OCI-LY7 (cell line): ENCODE measurements at regions not wholly inside any gene's neighbourhood (a gene's known extent, or its start where the extent isn't known, plus 50 kb on each side); places are given as distances from the start of the nearest gene placed in this dataset.

ENCODE experiments used
- BruUV-seq: library from RNA; stranded (reverse); fragments of 400-500 nt; replicated peaks from 2 replicates; lab custom pipeline; 2021; lab: Mats Ljungman, UMichigan
- CTCF ChIA-PET: fragments of 300-600 bp; sonication (Branson Sonifier 250); formaldehyde crosslinking; loops from one replicate; lab custom pipeline; 2022; ENCODE audit warnings: antibody characterized with exemption; ENCODE audit not compliant: unreplicated experiment; lab: Charles Lee
- POLR2A ChIA-PET: fragments of 300-600 bp; sonication (Branson Sonifier 250); formaldehyde crosslinking; loops from one replicate; lab custom pipeline; 2022; ENCODE audit warnings: antibody characterized with exemption; lab: Charles Lee
- DNase-seq: peaks from one replicate; pipeline ENCODE4 v3.0.0-alpha.2; 2015; ENCODE audit warnings: low spot score
- H2AFZ ChIP-seq: fragments of 200-600 bp; sonication (generic), shearing (Covaris generic); 2 replicates; pipeline ENCODE4 v1.6.1; 2014; ENCODE audit warnings: mild to moderate bottlenecking, antibody characterized with exemption, low read length, moderate library complexity
- H3K27ac ChIP-seq: fragments of 200-600 bp; sonication (generic); 2 replicates; pipeline ENCODE4 v1.5.1; 2014; ENCODE audit warnings: mixed run types, low read depth, mild to moderate bottlenecking, moderate library complexity, low read length, inconsistent platforms; ENCODE audit not compliant: poor library complexity, severe bottlenecking
- H3K36me3 ChIP-seq: fragments of 200-600 bp; sonication (generic); 2 replicates; pipeline ENCODE4 v1.6.1; 2014; ENCODE audit warnings: mild to moderate bottlenecking, antibody characterized with exemption, low read length, moderate library complexity, mixed read lengths; ENCODE audit not compliant: insufficient read depth
- H3K4me1 ChIP-seq: fragments of 200-600 bp; sonication (generic); 2 replicates; pipeline ENCODE4 v1.5.1; 2014; ENCODE audit warnings: mild to moderate bottlenecking, low read length; ENCODE audit not compliant: insufficient read depth, poor library complexity, severe bottlenecking
- H3K4me2 ChIP-seq: fragments of 200-600 bp; sonication (generic); 2 replicates; pipeline ENCODE4 v1.6.1; 2014; ENCODE audit warnings: mild to moderate bottlenecking, low read length
- H3K4me3 ChIP-seq: fragments of 200-600 bp; sonication (generic); 2 replicates; pipeline ENCODE4 v1.5.1; 2014; ENCODE audit warnings: mild to moderate bottlenecking, low read depth, low read length; ENCODE audit not compliant: poor library complexity, severe bottlenecking
- H3K79me2 ChIP-seq: fragments of 200-600 bp; sonication (generic); 2 replicates; pipeline ENCODE4 v1.6.1; 2016; ENCODE audit warnings: low read depth, mild to moderate bottlenecking, low read length, moderate library complexity, mixed read lengths; ENCODE audit not compliant: insufficient read depth
- H3K9me2 ChIP-seq: fragments of 200-600 bp; sonication (generic); 2 replicates; pipeline ENCODE4 v1.6.1; 2016; ENCODE audit warnings: mild to moderate bottlenecking, low read length, mixed read lengths; ENCODE audit not compliant: insufficient read depth
- H3K9me3 ChIP-seq: fragments of 200-600 bp; sonication (generic); 2 replicates; pipeline ENCODE4 v1.6.1; 2014; ENCODE audit warnings: mild to moderate bottlenecking, mixed run types, low read length, mixed read lengths
- H4K20me1 ChIP-seq: fragments of 200-600 bp; sonication (generic); 2 replicates; pipeline ENCODE4 v1.6.1; 2014; ENCODE audit warnings: mild to moderate bottlenecking, antibody characterized with exemption, low read length, moderate library complexity, mixed read lengths; ENCODE audit not compliant: insufficient read depth
- EZH2phosphoT487 ChIP-seq: fragments of 200-600 bp; sonication (generic); IDR thresholded peaks from 2 replicates; pipeline ENCODE4 v1.6.1; 2018; ENCODE audit warnings: low read depth, borderline replicate concordance, mild to moderate bottlenecking, mixed run types, antibody characterized with exemption, low read length, moderate library complexity, mixed read lengths
- intact Hi-C: fragments of 100-400 bp; cut with micrococcal nuclease; formaldehyde crosslinking; loops from one replicate; pipeline ENCODE4 v1.10.0; 2022; ENCODE audit not compliant: unreplicated experiment
- TF ChIP-seq, protein P1 (sequence below): fragments of 200-600 bp; sonication (generic); conservative IDR thresholded peaks from 2 replicates; pipeline ENCODE4 v1.5.1; 2014; ENCODE audit warnings: mild to moderate bottlenecking, antibody characterized with exemption, low read length, moderate library complexity, mixed read lengths

DNA sequence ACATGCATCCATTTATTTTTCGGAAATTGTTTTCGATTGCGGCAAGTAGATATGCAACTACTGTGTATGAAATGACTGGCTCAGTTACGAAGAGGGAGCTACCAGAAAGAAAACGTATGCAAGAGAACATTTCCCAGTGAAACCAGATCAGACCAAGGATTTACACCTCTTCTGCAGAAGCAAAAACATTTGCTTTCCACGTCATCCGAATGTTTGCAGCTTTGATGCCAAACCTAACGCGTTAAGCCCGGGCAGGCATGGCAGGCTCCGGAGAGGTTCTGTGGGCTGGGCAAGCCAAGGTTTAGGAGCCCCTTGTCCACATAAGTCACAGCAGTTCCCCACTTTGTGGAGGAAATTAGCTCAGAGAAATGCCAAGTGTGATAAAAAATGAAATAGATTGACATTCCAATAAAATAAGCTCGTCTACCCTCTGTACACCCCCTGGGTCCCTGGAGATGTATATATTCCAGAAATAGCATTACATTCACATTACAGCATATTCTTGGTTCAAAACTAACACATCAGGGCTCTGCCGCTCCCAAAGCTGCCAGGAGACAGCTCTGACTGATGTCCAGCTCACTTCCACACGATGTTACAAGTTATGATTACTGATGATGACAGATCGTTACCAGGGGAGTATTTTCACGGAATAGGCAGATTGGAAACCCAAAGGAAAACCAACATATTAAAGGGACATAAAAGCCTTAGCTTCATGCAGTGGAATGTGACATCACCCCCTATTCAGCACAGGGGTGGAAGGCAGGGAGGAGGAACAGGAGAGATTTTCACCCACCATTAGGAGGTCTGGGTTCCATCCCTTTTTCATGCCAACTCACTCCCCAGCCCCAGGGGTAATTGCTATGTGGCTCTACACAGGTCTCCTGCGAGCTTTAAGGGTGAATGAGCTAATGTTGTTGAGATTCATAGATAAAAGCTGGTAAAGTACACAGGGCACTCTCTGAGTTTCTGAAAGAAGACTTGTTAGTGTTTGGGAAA lies 81.5 kb downstream of the LYZL1 start:
- TF ChIP-seq, protein P1, sequence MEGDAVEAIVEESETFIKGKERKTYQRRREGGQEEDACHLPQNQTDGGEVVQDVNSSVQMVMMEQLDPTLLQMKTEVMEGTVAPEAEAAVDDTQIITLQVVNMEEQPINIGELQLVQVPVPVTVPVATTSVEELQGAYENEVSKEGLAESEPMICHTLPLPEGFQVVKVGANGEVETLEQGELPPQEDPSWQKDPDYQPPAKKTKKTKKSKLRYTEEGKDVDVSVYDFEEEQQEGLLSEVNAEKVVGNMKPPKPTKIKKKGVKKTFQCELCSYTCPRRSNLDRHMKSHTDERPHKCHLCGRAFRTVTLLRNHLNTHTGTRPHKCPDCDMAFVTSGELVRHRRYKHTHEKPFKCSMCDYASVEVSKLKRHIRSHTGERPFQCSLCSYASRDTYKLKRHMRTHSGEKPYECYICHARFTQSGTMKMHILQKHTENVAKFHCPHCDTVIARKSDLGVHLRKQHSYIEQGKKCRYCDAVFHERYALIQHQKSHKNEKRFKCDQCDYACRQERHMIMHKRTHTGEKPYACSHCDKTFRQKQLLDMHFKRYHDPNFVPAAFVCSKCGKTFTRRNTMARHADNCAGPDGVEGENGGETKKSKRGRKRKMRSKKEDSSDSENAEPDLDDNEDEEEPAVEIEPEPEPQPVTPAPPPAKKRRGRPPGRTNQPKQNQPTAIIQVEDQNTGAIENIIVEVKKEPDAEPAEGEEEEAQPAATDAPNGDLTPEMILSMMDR = no peak
- no peak for TF ChIP-seq EZH2phosphoT487
- H3K4me2 ChIP-seq = no peak overlapping the region
- H3K9me2 ChIP-seq = no peaks in the 10 kb centered on the region
- CTCF ChIA-PET = no interaction called here
- intact Hi-C loops = no loop called here
- no peaks in the 10 kb centered on the region for H3K36me3 ChIP-seq
- DNase-seq = no peak
- H3K27ac ChIP-seq = no peak overlapping the region
- no peaks in the 10 kb centered on the region for H3K79me2 ChIP-seq
- no peaks in the 10 kb centered on the region for H3K9me3 ChIP-seq
- H2AFZ ChIP-seq = no peak overlapping the region
- H3K4me3 ChIP-seq = no peak overlapping the region
- no peaks in the 10 kb centered on the region for H4K20me1 ChIP-seq
- POLR2A ChIA-PET = interaction anchor here (0.7 kb wide), 1 partner anchor 229 kb away, joined by 3 read pairs; no protein-coding TSS in a partner anchor
- no TSS peak for BruUV-seq
- H3K4me1 ChIP-seq = no peaks in the 10 kb centered on the region

DNA sequence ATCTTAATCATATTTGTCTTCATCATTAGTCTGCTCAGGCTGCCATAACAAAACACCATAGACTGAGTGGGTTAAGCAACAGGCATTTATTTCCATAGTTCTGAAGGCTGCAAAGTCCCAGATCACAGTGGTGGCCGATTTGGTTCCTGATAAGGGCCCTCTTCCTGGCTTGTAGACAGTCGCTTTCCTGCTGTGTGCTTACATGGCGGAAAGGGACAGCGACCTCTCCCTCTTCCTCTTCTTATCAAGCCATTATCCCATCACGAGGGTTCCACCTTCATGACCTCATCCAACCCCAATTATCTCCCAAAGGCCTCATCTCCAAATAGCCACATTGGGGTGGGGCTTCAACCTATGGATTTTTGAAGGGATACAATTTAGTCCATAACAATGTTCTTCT lies 84.0 kb downstream of the LYZL1 start:
- H4K20me1 ChIP-seq = no peaks in the 10 kb centered on the region
- intact Hi-C loops = no loop called here
- H3K36me3 ChIP-seq = no peaks in the 10 kb centered on the region
- no peak for DNase-seq
- no peak overlapping the region for H2AFZ ChIP-seq
- H3K9me3 ChIP-seq = no peaks in the 10 kb centered on the region
- H3K4me3 ChIP-seq = no peak overlapping the region
- no peak overlapping the region for H3K4me2 ChIP-seq
- BruUV-seq = no TSS peak
- no peaks in the 10 kb centered on the region for H3K79me2 ChIP-seq
- TF ChIP-seq, protein P1 = no peak
- no peak for TF ChIP-seq EZH2phosphoT487
- no peak overlapping the region for H3K27ac ChIP-seq
- no peaks in the 10 kb centered on the region for H3K9me2 ChIP-seq
- CTCF ChIA-PET = no interaction called here
- no peaks in the 10 kb centered on the region for H3K4me1 ChIP-seq
- POLR2A ChIA-PET = no interaction called here

DNA sequence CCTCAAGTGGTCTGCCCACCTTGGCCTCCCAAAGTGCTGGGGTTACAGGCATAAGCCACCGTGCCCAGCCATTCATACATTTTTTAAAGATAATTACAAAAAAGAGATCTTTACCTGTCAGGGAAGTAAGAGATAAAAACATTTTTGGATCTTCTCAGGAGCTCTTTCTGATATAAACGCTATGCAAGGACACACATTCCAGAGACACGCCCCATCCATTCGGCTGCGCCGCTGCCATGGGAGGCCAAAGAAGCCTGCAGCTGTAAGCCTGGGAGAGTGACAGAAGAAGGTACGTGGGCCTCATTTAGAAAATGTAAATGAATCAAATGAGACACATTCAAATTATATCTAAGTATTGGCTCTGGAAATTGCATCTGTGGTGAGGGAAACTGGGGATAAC lies 85.3 kb downstream of the LYZL1 start:
- TF ChIP-seq EZH2phosphoT487 = no peak
- TF ChIP-seq, protein P1 = no peak
- no peaks in the 10 kb centered on the region for H3K9me3 ChIP-seq
- no peaks in the 10 kb centered on the region for H4K20me1 ChIP-seq
- H3K4me3 ChIP-seq = no peak overlapping the region
- intact Hi-C loops = no loop called here
- no TSS peak for BruUV-seq
- H3K27ac ChIP-seq = no peak overlapping the region
- H2AFZ ChIP-seq = no peak overlapping the region
- H3K79me2 ChIP-seq = no peaks in the 10 kb centered on the region
- POLR2A ChIA-PET = no interaction called here
- no peaks in the 10 kb centered on the region for H3K4me1 ChIP-seq
- no peaks in the 10 kb centered on the region for H3K36me3 ChIP-seq
- no peak overlapping the region for H3K4me2 ChIP-seq
- CTCF ChIA-PET = no interaction called here
- no peaks in the 10 kb centered on the region for H3K9me2 ChIP-seq
- no peak for DNase-seq
